ENCODE measurements at regions not wholly inside any gene's neighbourhood (a gene's known extent, or its start where the extent isn't known, plus 50 kb on each side); places are given as distances from the start of the nearest gene placed in this dataset.

GRCh38 chr5:130981663-130982062 is 183.4 kb downstream of the HINT1 start:
- no peak for TF ChIP-seq CTCF (conservative IDR thresholded peaks at IDR 0.05; ENCODE audit: low read depth in 2 of 2)
- TF ChIP-seq EZH2phosphoT487 (IDR thresholded peaks at IDR 0.05; ENCODE audit: unreplicated experiment) = no peak
- no peak for TF ChIP-seq POLR2AphosphoS5 (IDR thresholded peaks at IDR 0.05; ENCODE audit: low read depth)
- TF ChIP-seq, protein P1, sequence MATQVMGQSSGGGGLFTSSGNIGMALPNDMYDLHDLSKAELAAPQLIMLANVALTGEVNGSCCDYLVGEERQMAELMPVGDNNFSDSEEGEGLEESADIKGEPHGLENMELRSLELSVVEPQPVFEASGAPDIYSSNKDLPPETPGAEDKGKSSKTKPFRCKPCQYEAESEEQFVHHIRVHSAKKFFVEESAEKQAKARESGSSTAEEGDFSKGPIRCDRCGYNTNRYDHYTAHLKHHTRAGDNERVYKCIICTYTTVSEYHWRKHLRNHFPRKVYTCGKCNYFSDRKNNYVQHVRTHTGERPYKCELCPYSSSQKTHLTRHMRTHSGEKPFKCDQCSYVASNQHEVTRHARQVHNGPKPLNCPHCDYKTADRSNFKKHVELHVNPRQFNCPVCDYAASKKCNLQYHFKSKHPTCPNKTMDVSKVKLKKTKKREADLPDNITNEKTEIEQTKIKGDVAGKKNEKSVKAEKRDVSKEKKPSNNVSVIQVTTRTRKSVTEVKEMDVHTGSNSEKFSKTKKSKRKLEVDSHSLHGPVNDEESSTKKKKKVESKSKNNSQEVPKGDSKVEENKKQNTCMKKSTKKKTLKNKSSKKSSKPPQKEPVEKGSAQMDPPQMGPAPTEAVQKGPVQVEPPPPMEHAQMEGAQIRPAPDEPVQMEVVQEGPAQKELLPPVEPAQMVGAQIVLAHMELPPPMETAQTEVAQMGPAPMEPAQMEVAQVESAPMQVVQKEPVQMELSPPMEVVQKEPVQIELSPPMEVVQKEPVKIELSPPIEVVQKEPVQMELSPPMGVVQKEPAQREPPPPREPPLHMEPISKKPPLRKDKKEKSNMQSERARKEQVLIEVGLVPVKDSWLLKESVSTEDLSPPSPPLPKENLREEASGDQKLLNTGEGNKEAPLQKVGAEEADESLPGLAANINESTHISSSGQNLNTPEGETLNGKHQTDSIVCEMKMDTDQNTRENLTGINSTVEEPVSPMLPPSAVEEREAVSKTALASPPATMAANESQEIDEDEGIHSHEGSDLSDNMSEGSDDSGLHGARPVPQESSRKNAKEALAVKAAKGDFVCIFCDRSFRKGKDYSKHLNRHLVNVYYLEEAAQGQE (IDR thresholded peaks at IDR 0.05; ENCODE audit: unreplicated experiment) = no peak
- no peak for TF ChIP-seq EZH2 (IDR thresholded peaks at IDR 0.05; ENCODE audit: low read depth, unreplicated experiment)
- TF ChIP-seq ETS1 (IDR thresholded peaks at IDR 0.05) = no peak

Data from GM23338 (cell line).